Activated B cell treated with CpG ODN at 0.5 μM for 24 hours (primary cell): ENCODE measurements at regions not wholly inside any gene's neighbourhood (a gene's known extent, or its start where the extent isn't known, plus 50 kb on each side); places are given as distances from the start of the nearest gene placed in this dataset.

ENCODE experiments used
- ATAC-seq: fragments of 200-7000 bp; cut with Tn5 transposase; one replicate; pipeline ENCODE4 v1.10.0; 2021; ENCODE audit warnings: low read depth, mild to moderate bottlenecking, moderate library complexity
- CTCF ChIA-PET: fragments of 350-600 bp; sonication (Branson Sonifier 250); formaldehyde crosslinking; loops from one replicate; lab custom pipeline; 2021; ENCODE audit warnings: antibody characterized with exemption; lab: Charles Lee
- POLR2A ChIA-PET: fragments of 350-600 bp; sonication (Branson Sonifier 250); formaldehyde crosslinking; loops from one replicate; lab custom pipeline; 2021; ENCODE audit warnings: antibody characterized with exemption; lab: Charles Lee
- DNase-seq: peaks from one replicate; pipeline ENCODE4 v3.0.0; 2022
- H3K27ac Mint-ChIP-seq: one replicate; pipeline ENCODE4 v1.8.0; 2020; ENCODE audit warnings: mixed read lengths
- H3K27me3 Mint-ChIP-seq: one replicate; pipeline ENCODE4 v1.8.0; 2021; ENCODE audit warnings: mixed read lengths
- H3K36me3 Mint-ChIP-seq: one replicate; pipeline ENCODE4 v1.8.0; 2021; ENCODE audit warnings: low read depth, mixed read lengths
- H3K4me1 Mint-ChIP-seq: one replicate; pipeline ENCODE4 v1.8.0; 2021; ENCODE audit warnings: mixed read lengths
- H3K4me3 Mint-ChIP-seq: one replicate; pipeline ENCODE4 v1.8.0; 2020; ENCODE audit warnings: mild to moderate bottlenecking, mixed read lengths
- H3K9me3 Mint-ChIP-seq: one replicate; pipeline ENCODE4 v1.8.0; 2020; ENCODE audit warnings: mixed read lengths
- intact Hi-C: fragments of 100-400 bp; cut with micrococcal nuclease; formaldehyde crosslinking; loops from one replicate; pipeline ENCODE4 v1.15.1; 2024
- TF ChIP-seq, protein P1 (sequence below): fragments of 200-600 bp; IDR thresholded peaks from one replicate; pipeline ENCODE4 v1.8.0; 2022; ENCODE audit warnings: antibody characterized with exemption, mild to moderate bottlenecking

DNA sequence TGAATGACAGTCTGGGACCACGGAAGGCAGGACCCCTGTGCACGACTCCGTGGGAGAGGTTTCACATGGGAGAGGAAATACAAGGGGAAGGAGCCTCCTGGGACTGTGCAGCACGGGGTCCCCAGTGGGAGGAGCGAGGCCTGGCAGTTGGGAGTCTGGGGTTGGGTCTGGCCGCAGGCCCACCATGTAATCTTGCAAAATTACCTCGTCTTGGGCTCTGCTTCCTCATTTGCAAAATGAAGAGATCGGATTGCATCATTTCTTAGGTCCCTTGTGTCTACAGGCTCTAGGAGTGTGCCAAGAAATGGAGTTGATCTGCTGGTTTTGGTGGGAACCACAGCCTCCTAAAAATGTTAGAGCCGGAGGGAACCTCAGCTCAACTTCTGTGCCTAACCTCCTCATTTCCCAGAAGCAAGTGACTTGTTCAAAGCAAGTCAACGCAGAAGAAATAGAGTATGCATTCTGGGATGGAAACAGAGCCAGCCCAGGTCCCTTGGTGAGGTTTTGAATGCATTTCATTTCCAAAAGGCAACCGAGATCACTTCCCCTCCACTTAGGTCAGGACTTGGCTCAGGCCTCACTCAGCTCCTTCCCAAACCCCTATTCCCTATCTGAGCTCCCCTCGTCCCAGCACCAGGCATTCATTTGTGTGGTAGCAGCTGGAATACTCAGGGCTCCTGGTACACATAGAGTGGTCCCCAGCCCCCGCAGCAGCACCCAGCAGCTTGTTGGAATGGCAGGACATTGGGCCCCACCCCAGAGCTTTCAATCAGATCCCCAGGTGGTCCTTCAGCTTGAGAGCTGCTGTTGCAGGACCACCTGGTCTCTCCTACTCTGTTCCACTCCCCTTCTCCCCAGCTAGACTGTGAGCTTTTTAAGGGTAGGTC is 267.7 kb downstream of the XXYLT1 start:
- peak overlapping the region; percentile 50 for H3K27ac Mint-ChIP-seq
- H3K4me3 Mint-ChIP-seq = peak overlapping the region; percentile 50
- ChIA-PET CTCF (interaction anchor here (0.8 to 3.2 kb wide), 8 partner anchors 28 to 321 kb away, joined by 3 to 31 read pairs (median 5); no protein-coding TSS in a partner anchor), POLR2A (interaction anchor here (2.0 kb wide), 1 partner anchor 91 kb away, joined by 5 read pairs; no protein-coding TSS in a partner anchor)
- H3K9me3 Mint-ChIP-seq = no peaks in the 10 kb centered on the region
- no peaks in the 10 kb centered on the region for H3K27me3 Mint-ChIP-seq
- no peaks in the 10 kb centered on the region for H3K36me3 Mint-ChIP-seq
- H3K4me1 Mint-ChIP-seq = peaks cover 41% of the 10 kb centered on the region
- intact Hi-C loops = no loop called here
- DNase-seq (no peak), ATAC-seq (peak; percentile 55)
- TF ChIP-seq, protein P1, sequence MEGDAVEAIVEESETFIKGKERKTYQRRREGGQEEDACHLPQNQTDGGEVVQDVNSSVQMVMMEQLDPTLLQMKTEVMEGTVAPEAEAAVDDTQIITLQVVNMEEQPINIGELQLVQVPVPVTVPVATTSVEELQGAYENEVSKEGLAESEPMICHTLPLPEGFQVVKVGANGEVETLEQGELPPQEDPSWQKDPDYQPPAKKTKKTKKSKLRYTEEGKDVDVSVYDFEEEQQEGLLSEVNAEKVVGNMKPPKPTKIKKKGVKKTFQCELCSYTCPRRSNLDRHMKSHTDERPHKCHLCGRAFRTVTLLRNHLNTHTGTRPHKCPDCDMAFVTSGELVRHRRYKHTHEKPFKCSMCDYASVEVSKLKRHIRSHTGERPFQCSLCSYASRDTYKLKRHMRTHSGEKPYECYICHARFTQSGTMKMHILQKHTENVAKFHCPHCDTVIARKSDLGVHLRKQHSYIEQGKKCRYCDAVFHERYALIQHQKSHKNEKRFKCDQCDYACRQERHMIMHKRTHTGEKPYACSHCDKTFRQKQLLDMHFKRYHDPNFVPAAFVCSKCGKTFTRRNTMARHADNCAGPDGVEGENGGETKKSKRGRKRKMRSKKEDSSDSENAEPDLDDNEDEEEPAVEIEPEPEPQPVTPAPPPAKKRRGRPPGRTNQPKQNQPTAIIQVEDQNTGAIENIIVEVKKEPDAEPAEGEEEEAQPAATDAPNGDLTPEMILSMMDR = no peak

DNA sequence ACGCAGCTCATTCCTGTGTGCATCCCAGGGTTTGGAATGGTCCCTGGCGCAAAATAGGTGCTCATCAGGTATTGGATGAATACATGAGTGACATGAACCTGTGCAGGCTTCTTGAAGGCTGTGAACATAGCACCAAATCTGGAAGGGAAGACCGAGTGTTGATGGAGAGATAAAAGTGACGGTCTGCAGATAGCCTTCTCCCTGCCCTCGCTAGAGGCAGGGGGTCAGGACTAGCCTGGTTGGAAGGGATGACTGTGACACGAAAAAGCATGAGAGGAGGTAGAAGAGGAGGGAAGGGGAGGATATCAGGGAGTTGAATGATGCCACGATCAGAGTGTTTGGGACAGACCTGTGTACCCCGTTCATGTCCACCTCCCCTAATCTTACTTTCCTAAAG is 267.1 kb downstream of the XXYLT1 start:
- H3K4me3 Mint-ChIP-seq = no peak overlapping the region
- no peaks in the 10 kb centered on the region for H3K27me3 Mint-ChIP-seq
- DNase-seq (no peak), ATAC-seq (no peak)
- H3K36me3 Mint-ChIP-seq = no peaks in the 10 kb centered on the region
- peaks cover 44% of the 10 kb centered on the region for H3K4me1 Mint-ChIP-seq
- intact Hi-C loops = no loop called here
- H3K27ac Mint-ChIP-seq = no peak overlapping the region
- POLR2A ChIA-PET = interaction anchor here (2.0 kb wide), 1 partner anchor 90 kb away, joined by 5 read pairs; no protein-coding TSS in a partner anchor
- CTCF ChIA-PET = interaction anchor here (3.2 kb wide), 1 partner anchor 102 kb away, joined by 31 read pairs; no protein-coding TSS in a partner anchor
- TF ChIP-seq, protein P1 = no peak
- no peaks in the 10 kb centered on the region for H3K9me3 Mint-ChIP-seq

DNA sequence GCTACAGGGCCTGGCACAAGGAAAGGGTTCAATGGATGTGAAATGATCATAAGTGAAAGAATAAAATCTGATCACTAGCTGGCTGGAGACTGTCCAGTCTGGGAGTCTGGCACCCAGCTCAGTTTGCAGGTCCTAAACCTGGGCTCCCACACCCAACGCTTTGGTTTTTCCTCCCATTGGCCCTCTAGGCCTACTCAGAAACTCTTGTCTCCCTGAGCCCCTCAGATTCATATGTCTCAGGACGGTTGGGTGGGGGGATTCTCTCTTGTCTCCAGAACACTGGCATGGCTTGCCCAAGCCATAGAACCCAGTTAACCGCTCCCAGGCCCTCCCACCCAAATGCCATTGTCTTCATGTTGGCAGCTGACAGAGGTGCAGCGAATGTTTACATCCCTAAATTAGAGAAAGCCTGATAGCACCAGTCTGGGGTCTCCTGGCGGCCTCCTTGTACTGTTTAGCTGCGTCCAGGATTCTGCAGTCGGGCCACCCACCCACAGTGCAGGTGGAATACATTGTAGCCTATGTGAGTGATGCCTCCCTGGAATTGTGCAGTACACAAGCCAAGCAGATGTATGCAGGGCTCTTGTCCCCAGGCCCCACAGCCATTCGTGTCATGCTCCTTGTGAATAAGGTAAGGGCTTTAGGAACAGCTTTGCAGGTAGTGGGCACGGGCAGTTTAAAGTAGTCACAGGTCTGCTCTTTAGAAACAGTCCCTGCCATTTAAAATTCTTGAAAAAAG is 266.3 kb downstream of the XXYLT1 start:
- Mint-ChIP-seq H3K4me3 (no peak overlapping the region), H3K27ac (no peak overlapping the region), H3K27me3 (no peaks in the 10 kb centered on the region), H3K4me1 (peaks cover 50% of the 10 kb centered on the region), H3K36me3 (no peaks in the 10 kb centered on the region), H3K9me3 (no peaks in the 10 kb centered on the region)
- TF ChIP-seq, protein P1 = no peak
- ChIA-PET POLR2A (interaction anchor here (0.6 kb wide), 1 partner anchor 538 kb away, joined by 3 read pairs; no protein-coding TSS in a partner anchor), CTCF (interaction anchor here (1.6 to 3.2 kb wide), 2 partner anchors 101 to 333 kb away, joined by 5 to 31 read pairs; partner anchors contain the start of gene LSG1)
- intact Hi-C loops = no loop called here
- no peak for DNase-seq
- no peak for ATAC-seq

DNA sequence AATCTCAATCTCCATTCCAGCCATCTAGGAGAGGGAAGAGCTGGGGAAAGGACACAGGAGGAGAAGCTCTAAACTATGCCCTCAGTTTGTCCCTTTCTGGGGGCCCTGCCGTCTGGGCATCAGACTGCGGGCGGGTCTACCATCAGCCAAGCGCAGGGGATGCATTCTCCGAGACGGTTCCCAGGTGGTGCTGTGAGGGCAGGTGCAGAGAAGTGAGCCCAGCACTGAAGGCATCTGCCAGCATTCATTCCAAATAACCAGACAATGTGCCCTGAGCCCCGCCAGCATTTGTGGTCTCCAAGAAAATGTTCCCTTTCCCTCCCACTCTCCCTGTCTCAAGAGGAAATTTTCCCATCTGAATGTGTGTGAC is 265.7 kb downstream of the XXYLT1 start:
- H3K27me3 Mint-ChIP-seq = no peaks in the 10 kb centered on the region
- no peaks in the 10 kb centered on the region for H3K36me3 Mint-ChIP-seq
- TF ChIP-seq, protein P1 = no peak
- ChIA-PET CTCF (interaction anchor here (0.9 to 1.6 kb wide), 2 partner anchors 102 to 334 kb away, joined by 4 to 5 read pairs; partner anchors contain the start of gene LSG1), POLR2A (interaction anchor here (0.6 kb wide), 1 partner anchor 537 kb away, joined by 3 read pairs; no protein-coding TSS in a partner anchor)
- DNase-seq (no peak), ATAC-seq (no peak)
- H3K4me3 Mint-ChIP-seq = no peak overlapping the region
- no peaks in the 10 kb centered on the region for H3K9me3 Mint-ChIP-seq
- H3K4me1 Mint-ChIP-seq = peaks cover 55% of the 10 kb centered on the region
- no peak overlapping the region for H3K27ac Mint-ChIP-seq
- intact Hi-C loops = no loop called here
